GDM1 (cell line): ENCODE measurements at regions not wholly inside any gene's neighbourhood (a gene's known extent, or its start where the extent isn't known, plus 50 kb on each side); places are given as distances from the start of the nearest gene placed in this dataset.

ENCODE experiments used
- DNase-seq: peaks from one replicate; lab custom pipeline; 2025; lab: John Stamatoyannopoulos, UW

DNA sequence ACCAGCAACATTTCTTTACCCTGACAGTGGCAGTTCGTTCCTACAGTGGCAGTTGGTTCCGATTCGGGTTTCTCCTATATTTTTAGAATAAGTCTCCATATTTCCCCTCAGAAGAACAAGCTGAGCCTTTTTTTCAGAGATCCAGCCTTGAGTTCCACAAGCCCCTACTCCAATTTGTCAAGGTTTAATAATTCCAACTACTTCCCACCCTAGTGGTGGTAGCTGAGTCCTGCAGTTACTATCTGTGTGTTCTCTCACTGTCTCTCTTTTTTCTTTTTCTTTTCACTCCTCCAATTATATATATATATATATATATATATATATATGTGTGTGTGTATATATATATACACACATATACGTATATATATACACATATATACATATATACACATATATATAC is 1347.3 kb downstream of the PCDH9 start:
- no peak for DNase-seq

DNA sequence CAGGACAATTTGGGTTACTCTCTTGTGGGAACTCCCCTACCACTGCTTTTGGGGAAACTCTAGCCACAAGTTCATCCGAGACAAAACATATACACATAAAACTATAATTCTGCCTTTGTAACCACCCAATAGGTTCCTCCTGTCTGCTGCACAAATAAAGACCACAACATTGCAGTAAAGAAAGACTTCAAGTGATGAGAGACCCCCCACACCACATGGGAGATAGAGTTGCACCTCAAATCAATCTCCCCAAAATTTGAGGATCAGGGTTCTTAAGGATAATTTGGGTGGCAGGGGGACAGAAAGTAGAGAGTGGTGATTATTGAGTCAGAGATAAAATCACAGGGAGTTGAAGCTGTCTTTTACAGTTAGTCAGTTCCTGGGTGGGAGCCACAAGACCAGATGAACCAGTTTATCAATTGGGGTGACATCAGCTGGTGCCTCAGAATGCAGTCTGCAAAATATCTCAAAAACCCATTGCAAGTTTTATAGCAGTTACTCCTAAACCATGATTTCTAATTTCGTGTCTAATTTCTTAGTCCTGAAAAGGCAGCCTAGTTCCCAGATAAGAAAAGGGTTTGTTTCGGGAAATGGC is 1348.5 kb downstream of the PCDH9 start:
- DNase-seq: no peak

DNA sequence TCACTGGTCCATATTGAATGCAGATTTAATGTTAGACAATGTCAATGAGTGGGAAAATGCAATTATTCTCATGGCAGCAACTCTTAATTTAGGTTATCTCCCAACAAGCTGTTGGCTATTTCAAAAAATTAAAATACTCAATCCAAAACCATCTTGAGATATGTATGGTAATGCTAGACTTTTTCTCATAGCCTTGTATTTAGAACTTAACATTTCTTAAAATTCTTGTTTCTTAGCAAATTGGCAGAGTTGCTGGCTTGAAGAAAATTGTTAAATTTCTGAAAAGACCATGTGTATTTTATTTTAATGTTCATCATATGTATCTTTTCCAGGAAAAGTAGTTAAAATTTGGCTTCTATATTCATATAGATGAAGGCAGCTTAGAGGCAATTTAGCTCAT is 1355.1 kb downstream of the PCDH9 start:
- no peak for DNase-seq

DNA sequence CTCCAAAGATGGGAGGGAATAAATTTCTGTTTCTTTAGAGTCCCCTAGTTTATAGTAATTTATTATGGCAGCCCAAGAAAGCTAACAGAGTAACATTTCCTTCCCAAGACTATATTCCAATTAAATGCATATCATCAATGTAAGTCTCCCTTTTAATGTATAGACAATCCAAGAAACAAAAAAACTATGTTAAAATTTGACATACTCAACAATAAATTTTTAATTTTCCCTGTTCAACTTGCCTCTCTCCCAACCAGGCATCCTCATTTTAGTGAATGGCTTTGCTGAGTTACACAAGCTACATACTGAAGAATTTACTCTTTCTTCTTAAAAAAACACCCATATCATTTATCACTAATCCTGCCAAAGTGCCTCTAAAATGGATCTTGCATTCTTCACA is 1357.7 kb downstream of the PCDH9 start:
- no peak for DNase-seq

DNA sequence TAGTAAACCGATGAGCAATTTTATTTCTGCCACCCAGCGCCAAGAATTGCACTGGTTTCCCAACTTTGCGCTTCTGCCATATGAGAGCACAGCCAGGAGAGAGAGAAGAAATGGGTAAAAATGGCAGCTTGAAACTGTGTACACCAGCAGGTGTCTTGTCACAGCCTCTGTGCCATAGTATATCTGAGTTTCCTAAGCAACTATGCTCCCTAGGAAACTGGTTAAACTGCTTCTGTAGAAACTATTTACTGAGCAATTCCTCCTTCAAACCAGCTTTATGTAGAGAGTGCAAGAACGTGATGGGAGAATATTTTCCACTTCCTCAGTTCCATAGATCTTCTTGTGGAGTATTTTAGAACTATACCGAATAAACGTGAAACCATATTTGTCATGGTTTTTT is 1361.3 kb downstream of the PCDH9 start:
- DNase-seq: no peak

DNA sequence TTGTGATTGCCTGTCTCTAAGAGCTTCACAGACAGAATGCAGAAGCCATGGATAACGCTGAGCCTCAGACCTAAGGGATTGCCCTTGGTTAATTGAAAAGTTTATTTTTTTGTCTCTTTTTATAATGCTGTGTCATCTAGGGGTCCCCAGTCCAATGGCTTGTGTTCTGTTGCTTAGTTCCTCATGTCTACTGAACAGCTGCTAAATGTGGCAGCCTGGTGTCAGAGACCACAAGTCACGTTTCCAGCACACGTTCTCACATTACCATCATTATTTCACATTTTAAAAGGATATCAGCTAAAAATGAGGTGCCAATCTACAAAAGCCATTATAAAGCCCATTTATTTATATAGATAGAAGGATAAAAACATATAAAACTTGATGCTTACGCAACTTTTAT is 1362.0 kb downstream of the PCDH9 start:
- no peak for DNase-seq

DNA sequence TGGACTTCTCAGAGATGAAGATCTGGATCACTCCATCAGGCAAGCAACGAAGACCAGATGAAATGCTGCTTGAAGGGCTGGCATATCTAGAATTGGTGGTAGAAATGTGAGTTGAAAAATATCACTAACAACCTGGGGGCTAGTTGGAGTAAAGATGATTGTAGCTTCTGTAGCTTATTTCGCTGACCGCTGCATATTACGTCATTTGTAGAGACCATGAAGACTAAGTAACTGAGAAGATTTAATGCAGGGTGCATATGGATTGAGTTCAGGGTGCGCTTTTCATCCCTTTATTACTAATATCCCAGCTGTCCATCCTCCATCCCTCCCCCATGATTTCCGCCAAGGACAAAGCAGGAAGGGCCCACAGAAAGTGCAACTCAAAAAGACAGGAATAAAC is 1364.0 kb downstream of the PCDH9 start:
- no peak for DNase-seq

DNA sequence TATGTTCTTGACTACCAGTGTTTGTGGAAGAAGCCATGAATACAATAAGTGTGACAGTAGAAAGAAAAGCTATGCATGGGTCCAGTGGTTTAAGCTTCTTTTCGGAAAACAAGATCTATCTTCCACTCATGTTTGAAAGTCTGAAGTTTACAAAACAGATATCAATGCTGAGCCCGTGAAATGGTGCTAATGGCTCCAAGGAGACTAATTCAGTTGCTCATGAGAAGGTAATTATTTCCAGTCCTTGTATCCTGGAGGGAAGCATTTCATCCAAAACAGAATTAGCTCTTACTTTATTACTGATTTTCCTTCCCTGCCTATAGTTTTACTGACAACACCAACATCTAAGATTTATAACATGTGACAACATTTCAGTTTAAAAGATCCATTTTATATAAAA is 1364.9 kb downstream of the PCDH9 start:
- DNase-seq: no peak

DNA sequence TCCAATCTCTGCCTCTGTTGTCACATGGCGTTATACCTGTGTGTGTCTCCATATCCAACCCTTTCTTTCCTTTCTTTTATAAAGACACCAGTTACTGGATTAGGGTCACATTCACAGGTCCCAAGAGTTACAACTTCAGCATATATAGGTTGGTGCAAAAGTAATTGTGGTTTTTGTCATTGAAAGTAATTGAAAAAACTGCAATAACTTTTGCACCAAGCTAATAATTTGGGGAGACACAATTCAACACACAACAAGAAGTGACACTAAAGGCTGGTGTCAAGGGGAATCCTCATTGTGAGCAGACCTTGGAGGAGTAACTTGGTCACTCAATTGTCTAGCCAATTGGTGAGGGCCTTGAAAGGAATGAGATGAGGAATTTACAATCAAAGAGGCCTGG is 1366.1 kb downstream of the PCDH9 start:
- no peak for DNase-seq

DNA sequence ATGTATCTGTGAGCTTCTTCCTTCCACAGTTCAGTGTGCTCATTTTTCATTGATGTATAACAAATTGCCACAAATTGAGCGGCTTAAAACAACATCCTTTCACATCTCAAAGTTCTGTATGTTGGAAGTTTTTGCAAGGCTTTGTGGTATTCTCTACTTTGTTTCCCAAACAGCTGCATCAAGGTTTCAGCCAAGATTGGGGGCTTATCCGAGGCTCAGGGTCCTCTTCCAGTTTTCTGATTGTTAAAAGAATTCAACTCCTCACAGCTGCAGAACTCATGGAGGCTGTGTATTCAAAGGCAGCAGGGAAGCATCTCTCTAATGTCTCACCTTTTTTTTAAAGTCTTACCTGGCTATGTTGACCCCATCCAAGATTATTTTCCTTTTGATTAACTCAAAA is 1369.8 kb downstream of the PCDH9 start:
- DNase-seq: no peak

DNA sequence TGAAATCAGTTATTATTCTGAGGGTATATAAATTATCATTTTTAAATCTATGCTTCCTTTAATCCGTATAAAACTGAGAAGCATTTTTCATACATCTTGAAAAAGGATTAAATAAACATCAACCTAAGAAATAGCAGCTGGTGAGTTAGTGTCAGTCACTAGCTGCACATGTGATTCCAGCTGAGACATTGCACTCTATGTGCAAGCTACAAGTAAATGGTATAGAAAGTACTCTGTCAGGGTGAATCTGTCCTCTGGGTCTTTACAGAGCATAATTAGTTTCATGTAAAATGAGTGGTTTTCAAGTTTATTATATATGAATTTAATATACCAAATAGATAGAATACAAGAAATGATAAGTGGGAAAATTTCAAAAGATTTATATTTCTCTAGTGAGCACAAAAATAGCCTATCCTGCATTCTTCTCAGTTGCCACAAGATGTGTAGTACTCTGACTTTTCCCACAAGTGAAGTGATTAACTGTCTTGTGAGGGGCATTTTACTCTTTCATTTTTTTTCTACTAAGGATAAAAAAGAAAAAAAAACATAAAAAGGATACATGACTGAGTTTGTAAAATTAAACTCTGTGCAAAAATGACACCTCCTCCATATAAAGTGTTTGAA is 1372.1 kb downstream of the PCDH9 start:
- no peak for DNase-seq

DNA sequence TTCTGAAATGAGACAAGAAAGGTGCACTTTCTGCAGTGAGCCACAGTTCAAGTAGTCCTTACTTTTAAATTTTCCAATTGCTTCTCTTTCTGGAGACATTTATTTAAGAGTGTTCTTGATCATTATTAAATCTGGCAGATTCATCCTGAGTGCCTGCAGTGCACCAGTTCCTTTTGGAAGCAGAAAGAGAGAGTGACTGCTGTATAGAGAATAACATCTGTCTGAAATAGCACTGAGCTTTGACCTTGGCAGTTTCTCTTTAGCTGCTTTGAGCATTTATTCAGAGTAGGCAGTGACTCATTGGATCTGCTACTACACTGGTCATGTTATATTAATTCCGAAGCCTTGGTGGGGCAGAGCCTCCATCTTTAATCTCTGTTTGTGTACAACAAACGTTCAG is 1373.7 kb downstream of the PCDH9 start:
- no peak for DNase-seq

DNA sequence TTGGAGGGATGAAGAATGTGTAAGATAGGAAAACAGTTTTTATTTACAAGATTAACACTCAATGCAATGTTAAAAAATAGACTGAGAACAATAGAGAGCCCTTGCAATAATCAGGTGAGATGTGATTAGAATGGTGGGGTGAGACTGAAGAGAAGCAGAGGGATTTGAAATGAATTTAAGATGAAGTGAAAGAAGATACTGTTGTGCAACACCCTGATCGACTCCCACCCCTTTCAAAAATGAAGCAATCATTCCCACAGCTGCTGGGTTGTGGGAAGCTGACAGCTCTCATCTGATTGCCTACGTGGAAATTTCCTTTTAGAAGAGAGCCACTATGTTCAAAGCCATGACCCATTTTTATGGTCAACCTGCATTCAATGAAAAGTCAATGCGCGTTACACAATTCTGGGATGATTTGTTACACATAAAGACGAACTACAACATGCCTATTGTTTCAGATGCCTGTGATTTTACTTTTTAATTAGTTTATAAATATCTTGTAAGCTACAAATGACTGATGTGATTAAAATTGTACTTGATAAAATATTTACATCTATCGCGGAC is 1374.8 kb downstream of the PCDH9 start:
- no peak for DNase-seq

DNA sequence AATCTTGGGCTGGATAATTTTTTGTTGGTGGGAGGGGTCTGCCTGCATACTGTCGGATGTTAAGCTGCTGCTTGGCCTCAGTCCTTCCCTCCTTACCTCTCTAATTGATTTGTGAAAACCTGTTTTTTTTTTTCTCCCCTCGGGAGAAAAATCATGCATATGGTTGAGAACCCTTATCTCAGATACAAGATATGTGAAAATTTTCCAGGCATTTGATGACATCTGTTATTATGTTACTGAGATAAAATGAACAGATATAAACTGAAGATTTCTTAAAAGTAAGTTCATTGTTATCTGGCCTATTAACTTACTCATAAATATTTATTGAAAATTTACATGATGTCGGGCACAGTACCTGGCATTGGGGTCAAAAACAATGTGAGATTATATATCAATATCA is 1375.7 kb downstream of the PCDH9 start:
- DNase-seq: no peak

DNA sequence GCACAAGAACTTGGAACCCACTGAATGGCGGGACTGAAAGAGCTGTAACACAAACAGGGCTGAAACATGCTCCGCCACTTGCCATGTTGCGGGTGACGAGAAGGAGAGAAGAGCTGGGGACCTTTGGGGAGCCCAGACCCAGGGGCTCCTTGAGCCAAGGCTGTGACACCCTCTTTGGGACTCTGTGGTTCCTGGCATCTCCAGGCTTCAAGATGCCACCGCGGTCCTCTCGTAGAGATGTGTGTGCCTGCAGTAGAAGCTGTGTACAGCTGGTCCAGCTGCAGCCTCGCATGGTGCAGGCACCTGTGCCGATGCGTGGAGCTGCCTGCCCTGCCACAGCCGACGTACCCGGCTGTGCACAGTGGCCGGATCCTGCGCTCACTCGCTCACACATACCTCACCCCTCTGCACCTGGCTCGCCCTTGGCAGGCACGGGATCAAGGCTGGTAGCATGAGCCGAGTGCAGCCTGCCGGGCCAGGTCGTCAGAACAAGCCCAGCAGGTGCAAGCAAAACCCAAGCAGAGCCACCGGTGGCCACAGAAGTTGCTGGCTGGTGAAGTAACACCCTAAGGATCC is 1385.8 kb downstream of the PCDH9 start:
- DNase-seq: no peak

DNA sequence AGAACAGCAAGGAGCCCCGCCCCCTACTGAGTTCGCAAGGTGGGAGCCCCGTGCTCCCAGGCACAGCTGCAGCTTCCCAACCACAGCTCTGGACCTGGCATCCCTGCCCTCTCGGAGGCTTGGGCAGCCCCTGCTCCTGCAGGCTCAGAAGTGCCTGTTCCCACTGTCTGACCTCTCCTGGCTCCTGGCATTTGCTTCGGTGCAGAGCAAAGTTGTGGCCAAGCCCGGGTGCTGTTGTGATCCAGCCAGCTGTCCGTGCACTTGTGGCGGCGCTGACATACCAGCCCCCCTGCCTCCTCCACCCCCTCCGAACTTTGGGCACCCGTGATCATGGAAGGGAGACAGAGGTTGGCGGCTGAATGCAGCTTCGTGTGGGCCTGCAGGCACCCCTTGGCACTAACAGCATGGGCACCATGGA is 1386.8 kb downstream of the PCDH9 start:
- no peak for DNase-seq

DNA sequence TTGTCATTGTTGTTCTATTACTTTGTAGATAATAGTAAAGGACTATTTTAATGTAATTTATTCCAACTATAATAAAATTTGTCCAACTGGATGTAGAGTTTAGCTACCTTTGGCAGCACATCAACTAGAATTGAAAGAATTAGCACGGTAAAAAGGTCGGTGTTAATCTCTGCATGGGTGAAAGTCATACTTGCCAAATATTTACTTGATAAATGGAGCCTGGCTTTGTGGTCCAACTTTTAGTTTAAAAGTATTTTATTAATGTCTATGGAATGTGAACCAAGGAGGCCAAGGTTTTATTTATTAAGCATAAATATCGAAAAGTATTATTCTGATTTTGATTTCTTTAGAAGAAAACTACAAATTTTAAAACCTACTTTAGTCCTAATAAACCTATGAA is 1389.0 kb downstream of the PCDH9 start:
- DNase-seq: no peak

DNA sequence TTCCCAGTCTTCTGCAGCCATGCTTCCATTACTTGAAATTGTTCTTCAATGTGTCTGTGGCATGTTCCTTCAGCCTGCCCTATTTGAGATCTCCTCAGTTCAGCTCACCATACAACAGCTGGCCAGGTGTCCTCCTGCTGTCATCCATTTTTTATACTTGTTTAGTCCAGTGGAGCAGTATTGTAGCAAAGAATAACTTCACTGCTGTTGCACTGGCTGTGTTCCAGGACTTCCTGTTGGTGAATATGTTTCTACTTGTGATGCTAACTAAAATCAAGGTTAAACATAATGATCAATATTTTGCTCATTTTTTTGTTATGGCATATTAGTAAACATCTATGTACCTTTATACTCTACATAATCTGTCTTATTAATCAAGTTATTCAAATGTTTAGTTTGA is 1394.1 kb downstream of the PCDH9 start:
- no peak for DNase-seq

DNA sequence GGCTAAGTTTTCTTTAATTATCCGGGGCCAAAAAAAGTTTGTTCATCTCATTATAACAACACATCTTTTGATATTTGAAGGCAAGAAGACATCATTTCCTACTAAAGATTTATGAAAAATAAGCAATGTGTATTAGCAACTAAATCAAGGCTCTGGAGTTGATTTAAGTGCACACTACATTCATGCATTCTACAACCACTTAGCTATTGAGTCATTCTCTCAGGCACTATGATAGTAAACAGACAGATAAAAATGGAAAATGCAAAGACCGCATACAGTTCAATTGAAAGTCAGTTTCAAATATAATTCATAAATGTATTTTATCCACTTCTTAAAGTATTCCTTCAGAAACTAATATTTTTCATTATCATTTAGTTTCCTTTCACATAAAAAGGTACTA is 1395.2 kb downstream of the PCDH9 start:
- DNase-seq: no peak

DNA sequence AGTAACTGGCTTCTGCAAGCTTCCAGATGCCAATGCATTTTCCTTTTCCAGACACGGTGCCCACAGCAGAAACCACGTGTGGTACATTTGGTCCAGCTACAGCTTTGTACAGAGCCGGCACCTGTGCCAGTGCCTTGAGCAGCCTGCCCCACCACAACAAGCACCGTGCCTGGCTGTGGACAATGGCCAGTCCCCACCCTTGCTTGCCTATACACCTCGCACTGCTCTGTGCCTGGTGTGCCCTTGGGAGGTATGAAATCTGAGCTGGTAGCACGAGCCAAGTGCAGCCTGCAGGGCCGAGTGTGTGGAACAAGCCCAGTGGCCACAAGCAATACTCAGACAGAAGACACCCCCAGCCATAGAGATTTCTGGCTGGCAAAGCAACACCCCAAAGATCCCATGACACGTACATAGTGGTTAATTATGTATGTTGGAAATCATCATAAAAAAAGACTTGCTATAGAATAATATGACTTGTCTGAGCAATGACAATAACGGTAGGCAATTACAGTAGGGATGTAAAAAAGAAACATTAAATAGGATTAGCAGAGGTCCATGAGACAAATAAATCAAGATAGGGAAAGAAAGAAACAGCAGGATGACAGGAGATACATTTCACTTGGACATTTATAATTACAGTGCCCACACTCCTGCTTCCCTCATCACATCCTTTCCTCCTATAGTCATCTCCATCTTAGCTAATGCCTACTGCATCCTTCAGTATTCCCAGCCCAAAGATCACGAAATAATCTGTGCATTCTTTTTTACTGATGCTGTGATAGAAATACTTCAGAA is 1399.5 kb downstream of the PCDH9 start:
- no peak for DNase-seq

DNA sequence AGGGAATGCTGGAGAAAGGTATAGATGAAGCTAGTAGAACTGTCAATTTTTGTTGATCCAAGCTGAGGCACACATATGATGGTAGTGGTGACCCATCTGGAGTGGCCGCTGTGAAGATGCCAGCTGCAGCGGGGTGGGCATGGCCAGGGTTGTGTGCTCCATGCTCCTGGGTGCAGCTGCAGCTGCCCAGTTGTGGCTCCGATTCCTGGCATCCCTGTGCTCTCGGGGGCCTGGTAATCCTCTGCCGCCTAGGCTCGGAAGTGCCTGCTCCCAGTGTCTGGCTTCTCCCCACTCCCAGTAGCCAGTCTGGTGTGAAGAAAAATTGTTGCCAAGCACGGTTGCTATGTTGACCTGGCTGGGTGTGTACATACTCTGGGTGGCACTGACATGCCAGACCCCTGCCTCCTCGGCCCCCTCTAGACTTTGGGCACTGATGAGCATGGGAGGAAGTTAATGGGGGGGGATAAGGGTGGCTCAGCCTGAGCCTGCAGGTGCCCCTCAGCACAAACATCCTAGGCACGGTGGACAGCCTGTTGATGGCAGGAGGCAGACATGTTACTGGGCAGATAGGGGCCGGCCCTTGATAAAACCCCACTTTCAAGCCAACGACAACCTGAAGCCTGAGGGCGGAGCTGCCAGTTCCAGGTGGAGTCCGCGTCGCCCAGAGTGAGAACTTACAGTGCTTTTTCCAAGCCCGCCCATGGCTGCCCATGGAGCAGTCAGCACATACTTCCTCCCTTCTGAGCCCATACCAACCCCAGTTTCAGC is 1400.7 kb downstream of the PCDH9 start:
- DNase-seq: no peak

DNA sequence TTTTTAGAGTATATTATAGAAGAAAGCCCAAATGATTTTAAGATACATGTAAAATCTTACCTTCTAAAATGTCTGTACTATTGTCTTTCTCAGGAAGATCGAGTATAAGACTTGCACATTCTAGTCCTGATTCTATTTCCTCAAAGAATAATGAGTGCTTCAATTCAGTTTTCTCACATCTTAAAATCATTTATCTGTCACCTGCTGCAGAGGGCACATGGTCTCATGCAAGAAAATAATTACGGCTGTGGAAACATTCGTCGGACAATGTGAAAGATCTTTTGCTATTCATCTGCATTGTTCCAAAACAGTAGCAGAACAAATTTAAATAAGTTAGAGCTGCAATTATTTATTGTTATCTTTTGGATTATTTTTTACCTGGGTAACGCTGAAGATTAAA is 1403.5 kb downstream of the PCDH9 start:
- DNase-seq: no peak
